ENCODE measurements at regions not wholly inside any gene's neighbourhood (a gene's known extent, or its start where the extent isn't known, plus 50 kb on each side); places are given as distances from the start of the nearest gene placed in this dataset.

DNA sequence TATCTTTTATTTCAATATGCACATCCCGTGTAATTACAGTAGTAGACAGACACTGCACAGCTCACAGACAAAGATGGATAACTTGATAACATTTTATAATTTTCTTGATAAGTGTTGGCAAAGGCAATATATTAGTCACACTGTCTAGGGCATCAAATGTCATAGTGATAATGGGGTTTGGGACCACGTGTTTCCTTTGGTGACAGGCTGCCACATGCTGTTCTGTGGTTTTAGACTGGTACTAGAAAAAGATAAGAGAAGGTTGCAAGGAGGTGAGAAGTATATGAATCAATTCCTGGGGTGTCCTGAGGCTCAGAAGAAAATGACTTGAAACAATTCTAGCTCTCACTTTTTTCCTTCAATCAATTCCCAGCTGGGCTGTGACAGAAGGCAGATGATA, 258.8 kb upstream of the CHD1 start:
- H3K4me2 ChIP-seq (replicated peaks; ENCODE audit: extremely low read depth, low read length, poor library complexity, severe bottlenecking) = no peak overlapping the region
- no peak overlapping the region for H3K27ac ChIP-seq (ENCODE audit: low read depth in 1 of 2, low read length in 2 of 2)
- no peaks in the 10 kb centered on the region for H3K4me1 ChIP-seq (ENCODE audit: control insufficient read depth in 1 of 2, insufficient read depth in 2 of 2, low read length in 2 of 2)
- Mint-ChIP-seq H3K4me3 (no peak overlapping the region), H3K9me3 (peaks cover 0 to 2% (median 0%) of the 10 kb centered on the region in 7 donors), H3K27me3 (ENCODE audit: low read depth in 3 of 3) (peaks cover 2 to 5% (median 4%) of the 10 kb centered on the region in 3 donors), H3K4me1 (no peaks in the 10 kb centered on the region), H3K36me3 (no peaks in the 10 kb centered on the region), H3K27ac (no peak overlapping the region)
- no CpG with 5 or more reads among the region's 2 CpGs for WGBS (ENCODE audit: insufficient coverage)
- H3K36me3 ChIP-seq (replicated peaks in 1 of 2; ENCODE audit: control insufficient read depth in 1 of 2, insufficient read depth in 2 of 2, low read length in 2 of 2) = no peaks in the 10 kb centered on the region
- no peaks in the 10 kb centered on the region for H4K20me1 ChIP-seq (ENCODE audit: insufficient read depth, low read length)
- intact Hi-C loops (cut with micrococcal nuclease) = no loop called here
- H2AFZ ChIP-seq (ENCODE audit: insufficient read depth, low read depth, low read length, poor library complexity, severe bottlenecking) = no peak overlapping the region
- no peaks in the 10 kb centered on the region for H3K9me3 ChIP-seq (replicated peaks in 1 of 2; ENCODE audit: control insufficient read depth in 1 of 2, insufficient read depth in 1 of 2, low read length in 2 of 2)
- H3K4me3 ChIP-seq (replicated peaks in 1 of 3; ENCODE audit: low read depth in 2 of 3, low read length in 3 of 3) = no peak overlapping the region
- H3K27me3 ChIP-seq (ENCODE audit: control insufficient read depth in 2 of 2, insufficient read depth in 2 of 2, low read length in 2 of 2) = peaks cover 2 to 5% of the 10 kb centered on the region in 2 donors
- TF ChIP-seq, protein P1, sequence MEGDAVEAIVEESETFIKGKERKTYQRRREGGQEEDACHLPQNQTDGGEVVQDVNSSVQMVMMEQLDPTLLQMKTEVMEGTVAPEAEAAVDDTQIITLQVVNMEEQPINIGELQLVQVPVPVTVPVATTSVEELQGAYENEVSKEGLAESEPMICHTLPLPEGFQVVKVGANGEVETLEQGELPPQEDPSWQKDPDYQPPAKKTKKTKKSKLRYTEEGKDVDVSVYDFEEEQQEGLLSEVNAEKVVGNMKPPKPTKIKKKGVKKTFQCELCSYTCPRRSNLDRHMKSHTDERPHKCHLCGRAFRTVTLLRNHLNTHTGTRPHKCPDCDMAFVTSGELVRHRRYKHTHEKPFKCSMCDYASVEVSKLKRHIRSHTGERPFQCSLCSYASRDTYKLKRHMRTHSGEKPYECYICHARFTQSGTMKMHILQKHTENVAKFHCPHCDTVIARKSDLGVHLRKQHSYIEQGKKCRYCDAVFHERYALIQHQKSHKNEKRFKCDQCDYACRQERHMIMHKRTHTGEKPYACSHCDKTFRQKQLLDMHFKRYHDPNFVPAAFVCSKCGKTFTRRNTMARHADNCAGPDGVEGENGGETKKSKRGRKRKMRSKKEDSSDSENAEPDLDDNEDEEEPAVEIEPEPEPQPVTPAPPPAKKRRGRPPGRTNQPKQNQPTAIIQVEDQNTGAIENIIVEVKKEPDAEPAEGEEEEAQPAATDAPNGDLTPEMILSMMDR (IDR thresholded peaks at IDR 0.05) = no peak
- no peak for DNase-seq
- no peaks in the 10 kb centered on the region for H3K79me2 ChIP-seq (ENCODE audit: insufficient read depth, low read length)
- H3K9ac ChIP-seq (ENCODE audit: insufficient read depth, low read length, poor library complexity, severe bottlenecking) = no peak overlapping the region

DNA sequence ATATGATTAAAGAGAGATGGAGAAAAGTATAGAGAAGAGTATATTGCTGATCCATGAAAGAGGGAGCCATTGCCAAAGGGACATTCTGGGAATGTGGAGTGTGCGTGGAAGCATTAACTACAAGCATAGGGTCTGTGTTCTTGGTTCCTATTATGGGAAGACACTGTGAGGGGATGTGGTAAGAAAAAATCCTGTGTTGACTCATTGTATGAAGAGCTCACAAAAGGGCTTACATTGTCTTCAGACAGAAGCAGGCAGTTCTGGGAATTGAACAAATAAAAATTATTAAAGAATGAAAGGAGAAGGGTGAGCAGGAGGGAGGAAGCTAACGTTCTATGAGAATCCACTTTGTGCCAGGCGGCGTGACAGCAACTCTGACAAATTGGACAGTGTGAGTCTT, 250.4 kb upstream of the CHD1 start:
- Histone ChIP-seq H2AFZ (ENCODE audit: insufficient read depth, low read depth, low read length, poor library complexity, severe bottlenecking) (no peak overlapping the region), H3K4me2 (replicated peaks; ENCODE audit: extremely low read depth, low read length, poor library complexity, severe bottlenecking) (no peak overlapping the region), H3K36me3 (replicated peaks in 1 of 2; ENCODE audit: control insufficient read depth in 1 of 2, insufficient read depth in 2 of 2, low read length in 2 of 2) (no peaks in the 10 kb centered on the region), H3K27ac (ENCODE audit: low read depth in 1 of 2, low read length in 2 of 2) (no peak overlapping the region), H3K9me3 (replicated peaks in 1 of 2; ENCODE audit: control insufficient read depth in 1 of 2, insufficient read depth in 1 of 2, low read length in 2 of 2) (no peaks in the 10 kb centered on the region), H4K20me1 (ENCODE audit: insufficient read depth, low read length) (no peaks in the 10 kb centered on the region), H3K4me1 (ENCODE audit: control insufficient read depth in 1 of 2, insufficient read depth in 2 of 2, low read length in 2 of 2) (no peaks in the 10 kb centered on the region), H3K4me3 (replicated peaks in 1 of 3; ENCODE audit: low read depth in 2 of 3, low read length in 3 of 3) (no peak overlapping the region), H3K79me2 (ENCODE audit: insufficient read depth, low read length) (no peaks in the 10 kb centered on the region), H3K27me3 (ENCODE audit: control insufficient read depth in 2 of 2, insufficient read depth in 2 of 2, low read length in 2 of 2) (peaks cover 2% of the 10 kb centered on the region in 2 donors), H3K9ac (ENCODE audit: insufficient read depth, low read length, poor library complexity, severe bottlenecking) (no peak overlapping the region)
- Mint-ChIP-seq H3K27ac (no peak overlapping the region), H3K4me3 (no peak overlapping the region), H3K36me3 (no peaks in the 10 kb centered on the region), H3K27me3 (ENCODE audit: low read depth in 3 of 3) (peaks cover 2 to 6% (median 4%) of the 10 kb centered on the region in 3 donors), H3K4me1 (peaks cover 2% of the 10 kb centered on the region), H3K9me3 (peaks cover 0 to 3% (median 0%) of the 10 kb centered on the region in 7 donors)
- intact Hi-C loops (cut with micrococcal nuclease) = no loop called here
- WGBS (ENCODE audit: insufficient coverage) = 90% methylated on average over 2 of the region's 4 CpGs
- DNase-seq = no peak
- TF ChIP-seq, protein P1 (IDR thresholded peaks at IDR 0.05) = no peak
